ENCODE measurements at regions not wholly inside any gene's neighbourhood (a gene's known extent, or its start where the extent isn't known, plus 50 kb on each side); places are given as distances from the start of the nearest gene placed in this dataset.

GRCh38 chr1:239733995-239734394, 347.6 kb downstream of the CHRM3 start:
- no peak overlapping the region for H3K4me3 ChIP-seq (ENCODE audit: low read depth in 2 of 2, low read length in 2 of 2)
- DNase-seq (ENCODE audit: low read depth, low spot score) = no peak
- H3K27ac ChIP-seq (ENCODE audit: low read length) = no peak overlapping the region
- BruUV-seq (replicated peaks) = no TSS peak
- H3K36me3 ChIP-seq (ENCODE audit: control insufficient read depth, insufficient read depth, low read length) = no peaks in the 10 kb centered on the region
- TF ChIP-seq TCF7L2 (IDR thresholded peaks at IDR 0.05; ENCODE audit: low read depth, low read length) (no peak), CTCF (IDR thresholded peaks at IDR 0.05) (no peak), SIN3A (IDR thresholded peaks at IDR 0.05; ENCODE audit: borderline replicate concordance, insufficient read depth, low read depth, low read length) (no peak), REST (IDR thresholded peaks at IDR 0.05; ENCODE audit: insufficient read depth in 1 of 2, low read depth in 2 of 2, low read length in 1 of 2) (no peak), POLR2AphosphoS5 (IDR thresholded peaks at IDR 0.05; ENCODE audit: low read depth, low read length) (no peak)
- no peaks in the 10 kb centered on the region for H3K27me3 ChIP-seq (ENCODE audit: control insufficient read depth, insufficient read depth, low read length)
- no peaks in the 10 kb centered on the region for H3K9me3 ChIP-seq (ENCODE audit: control insufficient read depth, insufficient read depth, low read depth, low read length)
- in situ Hi-C loops (cut with HindIII; ENCODE audit: low pct_unique_long_range_greater_than_20kb, low sequenced_read_pairs) (no loop called here), intact Hi-C loops (cut with micrococcal nuclease; ENCODE audit: unreplicated experiment) (no loop called here)
- no peaks in the 10 kb centered on the region for H3K4me1 ChIP-seq (ENCODE audit: control insufficient read depth, insufficient read depth, low read length)
- ChIA-PET CTCF (no interaction called here), POLR2A (no interaction called here)
- no peak for ATAC-seq

GRCh38 chr1:239735111-239735510, 348.7 kb downstream of the CHRM3 start:
- ATAC-seq = no peak
- no peak for DNase-seq (ENCODE audit: low read depth, low spot score)
- BruUV-seq (replicated peaks) = no TSS peak
- intact Hi-C loops (cut with micrococcal nuclease; ENCODE audit: unreplicated experiment) = no loop called here
- no peak overlapping the region for H3K27ac ChIP-seq (ENCODE audit: low read length)
- ChIA-PET CTCF (no interaction called here), POLR2A (no interaction called here)
- H3K9me3 ChIP-seq (ENCODE audit: control insufficient read depth, insufficient read depth, low read depth, low read length) = no peaks in the 10 kb centered on the region
- H3K4me1 ChIP-seq (ENCODE audit: control insufficient read depth, insufficient read depth, low read length) = no peaks in the 10 kb centered on the region
- no peak for TF ChIP-seq REST (IDR thresholded peaks at IDR 0.05; ENCODE audit: insufficient read depth in 1 of 2, low read depth in 2 of 2, low read length in 1 of 2)
- no peak for TF ChIP-seq SIN3A (IDR thresholded peaks at IDR 0.05; ENCODE audit: borderline replicate concordance, insufficient read depth, low read depth, low read length)
- no peak for TF ChIP-seq TCF7L2 (IDR thresholded peaks at IDR 0.05; ENCODE audit: low read depth, low read length)
- no peak for TF ChIP-seq POLR2AphosphoS5 (IDR thresholded peaks at IDR 0.05; ENCODE audit: low read depth, low read length)
- no peak for TF ChIP-seq CTCF (IDR thresholded peaks at IDR 0.05)
- H3K27me3 ChIP-seq (ENCODE audit: control insufficient read depth, insufficient read depth, low read length) = no peaks in the 10 kb centered on the region
- in situ Hi-C loops (cut with HindIII; ENCODE audit: low pct_unique_long_range_greater_than_20kb, low sequenced_read_pairs) = no loop called here
- no peak overlapping the region for H3K4me3 ChIP-seq (ENCODE audit: low read depth in 2 of 2, low read length in 2 of 2)
- no peaks in the 10 kb centered on the region for H3K36me3 ChIP-seq (ENCODE audit: control insufficient read depth, insufficient read depth, low read length)
